ENCODE measurements at regions not wholly inside any gene's neighbourhood (a gene's known extent, or its start where the extent isn't known, plus 50 kb on each side); places are given as distances from the start of the nearest gene placed in this dataset.
A peak's percentile ranks its signal among the peaks of the same experiment; 100 is the strongest.

DNA sequence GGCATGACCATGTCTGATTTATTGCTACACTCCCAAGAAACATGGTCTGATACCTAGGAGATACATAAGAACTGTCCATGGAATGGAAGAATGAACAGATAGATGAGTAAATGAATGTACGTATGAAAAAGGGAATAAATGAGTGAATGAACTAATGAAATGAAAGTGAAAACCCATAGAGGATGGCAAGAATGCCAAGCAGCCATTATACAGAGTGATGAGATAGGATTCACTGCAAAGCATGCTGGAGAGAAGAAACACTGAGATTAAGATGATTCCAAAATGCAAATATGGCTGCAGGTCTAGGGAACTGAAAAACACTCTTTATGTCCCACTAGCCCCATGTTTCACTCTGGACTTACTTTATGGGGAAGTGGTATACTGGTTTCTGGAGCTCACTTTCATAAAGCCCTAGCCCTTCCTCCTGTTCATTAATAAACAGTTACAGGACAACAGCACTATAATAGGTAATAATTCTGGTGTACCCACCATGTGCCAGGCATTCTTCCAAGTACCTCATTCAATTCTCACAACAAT lies 170.3 kb upstream of the RAD23B start:
- no peak for DNase-seq (ENCODE audit: extremely low read depth, low read depth, low spot score)

DNA sequence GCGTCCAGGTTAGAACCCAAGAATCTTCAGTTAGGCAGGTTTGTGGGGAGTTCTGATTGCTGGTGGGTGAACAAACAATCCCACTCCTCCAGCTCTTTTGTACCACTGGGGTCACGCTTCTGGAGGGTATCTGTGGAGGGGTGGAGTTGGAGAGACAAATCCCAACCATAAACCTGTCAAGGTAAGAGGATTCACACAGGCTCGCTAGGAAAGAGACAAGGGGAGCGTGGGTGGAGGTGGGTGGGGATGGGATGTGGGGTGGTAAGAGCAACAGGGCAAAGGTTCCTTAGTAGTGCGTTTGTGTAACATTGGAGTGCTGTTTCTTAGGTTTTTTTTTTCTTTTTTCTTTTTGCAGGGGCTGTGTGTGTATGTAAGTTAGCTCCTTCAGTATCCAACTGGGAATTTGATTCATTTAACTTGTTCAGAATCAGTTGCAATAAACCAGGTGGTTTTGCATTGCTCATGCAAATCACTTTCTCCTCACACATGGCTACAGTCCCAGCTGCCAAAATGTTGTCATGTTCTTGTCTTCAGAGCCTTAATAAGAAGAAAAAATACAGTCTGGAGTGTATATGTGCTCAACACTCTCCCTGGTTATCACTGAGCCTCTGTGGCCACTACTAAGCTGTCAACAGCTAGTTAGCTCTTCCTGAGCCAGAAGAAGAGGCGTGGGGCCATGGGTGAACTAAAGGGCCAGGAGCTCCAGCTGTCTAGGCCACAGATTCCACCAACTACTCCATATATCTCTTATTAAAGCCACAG lies 164.0 kb upstream of the RAD23B start:
- no peak for DNase-seq (ENCODE audit: extremely low read depth, low read depth, low spot score)

DNA sequence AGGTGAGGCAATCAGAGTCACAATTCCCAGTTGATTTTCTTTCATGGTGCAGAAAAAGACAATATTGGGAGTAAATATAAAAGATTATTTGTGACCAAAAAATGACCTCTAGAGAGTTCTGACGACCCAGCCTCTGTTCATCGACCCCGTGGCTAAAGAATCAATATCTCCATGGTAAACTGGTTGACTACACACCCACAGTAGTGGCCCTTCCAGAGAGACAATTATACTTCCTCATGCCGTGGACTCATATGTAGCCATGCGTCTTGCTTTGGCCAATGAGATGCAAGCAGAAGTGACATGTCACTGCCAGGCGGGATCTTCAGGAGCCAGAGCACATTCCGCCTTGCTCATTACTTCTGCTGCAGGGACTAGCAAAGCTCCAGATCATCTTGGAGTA lies 163.3 kb upstream of the RAD23B start:
- DNase-seq (ENCODE audit: extremely low read depth, low read depth, low spot score), result no peak

DNA sequence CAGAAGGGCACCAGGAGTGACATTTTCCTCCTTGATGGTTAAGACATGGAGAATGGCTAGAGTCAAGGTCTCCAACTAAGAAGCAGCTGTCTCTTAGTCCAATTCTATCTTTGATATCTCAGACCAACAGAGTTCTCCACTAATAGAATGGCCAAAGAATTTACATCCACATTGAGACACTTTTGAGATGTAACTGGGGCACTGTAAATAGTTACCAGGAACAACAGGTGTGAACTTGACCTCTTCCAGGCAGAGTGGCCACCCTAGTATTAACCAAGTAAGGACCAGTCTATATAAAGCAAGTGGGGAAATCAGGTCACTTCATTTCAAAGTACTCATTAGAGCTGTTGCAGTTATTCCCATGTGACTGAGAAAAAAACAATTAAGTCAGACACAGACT lies 159.7 kb upstream of the RAD23B start:
- DNase-seq (ENCODE audit: extremely low read depth, low read depth, low spot score), result no peak

DNA sequence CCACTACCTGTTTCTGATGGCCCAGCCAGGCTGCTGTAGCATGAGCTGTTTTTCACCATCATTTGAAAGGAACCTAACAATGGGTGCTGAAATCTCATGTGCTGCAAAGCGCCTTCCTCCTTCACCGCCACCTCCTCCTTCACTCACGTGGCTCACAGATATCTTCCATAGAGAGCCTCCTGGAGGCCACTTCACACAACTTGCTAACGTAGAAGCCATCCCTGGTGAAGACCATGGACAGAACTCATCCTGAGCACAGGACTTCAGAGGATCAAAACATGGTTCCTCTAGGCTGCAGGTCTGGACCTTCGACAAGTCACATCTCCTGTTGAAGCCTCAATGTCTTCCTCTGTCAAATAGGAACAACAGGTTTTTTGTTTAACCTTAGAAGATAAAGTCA lies 155.5 kb upstream of the RAD23B start:
- DNase-seq (ENCODE audit: extremely low read depth, low read depth, low spot score), result no peak

DNA sequence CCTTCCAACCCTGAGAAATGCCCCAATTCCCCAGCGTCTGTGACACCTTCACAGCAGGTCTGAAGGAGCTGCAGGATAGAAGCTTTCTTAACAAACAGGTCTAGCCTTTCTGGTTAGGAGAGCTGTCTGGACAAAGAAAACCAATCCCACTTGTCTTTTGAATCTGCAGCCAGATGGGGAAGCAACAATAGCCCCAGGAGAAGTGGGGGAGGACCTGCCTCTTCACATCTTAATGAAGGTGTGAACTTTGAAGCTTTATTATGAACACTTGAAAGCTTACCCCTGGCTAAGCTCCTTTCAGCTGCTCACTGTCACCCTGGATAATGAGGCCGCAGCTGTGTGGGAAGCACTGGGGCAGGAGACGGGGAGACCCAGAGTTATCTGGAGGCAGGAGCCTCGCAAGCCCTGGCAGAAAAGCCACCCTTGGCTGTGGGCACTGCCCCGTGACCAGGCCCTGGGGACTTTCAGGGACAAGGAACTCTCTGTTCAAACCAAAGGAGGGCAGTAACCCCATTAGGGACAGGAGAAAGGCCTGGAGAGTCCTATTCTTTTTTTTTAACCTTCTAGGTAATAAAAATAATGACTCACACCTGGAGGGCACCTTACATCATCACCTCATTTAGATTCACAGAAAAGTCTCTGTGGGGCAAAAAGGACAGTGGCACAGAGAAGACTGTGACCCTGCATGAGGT lies 151.8 kb upstream of the RAD23B start:
- DNase-seq (ENCODE audit: extremely low read depth, low read depth, low spot score), result no peak

DNA sequence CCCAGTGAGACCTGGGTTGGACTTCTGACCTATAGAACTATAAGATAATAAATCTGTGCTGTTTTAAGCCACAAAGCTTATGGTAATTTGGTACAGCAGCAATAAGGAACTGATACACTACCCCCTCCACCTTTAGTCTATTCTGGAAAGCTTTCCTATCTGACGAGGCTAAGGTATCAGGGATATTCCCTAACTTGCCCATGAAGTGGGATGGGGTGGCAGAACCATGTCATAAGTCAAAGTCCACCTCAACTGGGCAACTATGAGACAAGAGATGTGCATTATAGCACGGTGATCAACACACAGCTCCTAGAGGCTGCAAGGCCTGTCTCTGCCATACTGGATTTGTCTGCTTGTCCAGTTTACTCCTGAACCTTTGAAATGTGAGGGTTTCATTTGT lies 146.8 kb upstream of the RAD23B start:
- no peak for DNase-seq (ENCODE audit: extremely low read depth, low read depth, low spot score)

DNA sequence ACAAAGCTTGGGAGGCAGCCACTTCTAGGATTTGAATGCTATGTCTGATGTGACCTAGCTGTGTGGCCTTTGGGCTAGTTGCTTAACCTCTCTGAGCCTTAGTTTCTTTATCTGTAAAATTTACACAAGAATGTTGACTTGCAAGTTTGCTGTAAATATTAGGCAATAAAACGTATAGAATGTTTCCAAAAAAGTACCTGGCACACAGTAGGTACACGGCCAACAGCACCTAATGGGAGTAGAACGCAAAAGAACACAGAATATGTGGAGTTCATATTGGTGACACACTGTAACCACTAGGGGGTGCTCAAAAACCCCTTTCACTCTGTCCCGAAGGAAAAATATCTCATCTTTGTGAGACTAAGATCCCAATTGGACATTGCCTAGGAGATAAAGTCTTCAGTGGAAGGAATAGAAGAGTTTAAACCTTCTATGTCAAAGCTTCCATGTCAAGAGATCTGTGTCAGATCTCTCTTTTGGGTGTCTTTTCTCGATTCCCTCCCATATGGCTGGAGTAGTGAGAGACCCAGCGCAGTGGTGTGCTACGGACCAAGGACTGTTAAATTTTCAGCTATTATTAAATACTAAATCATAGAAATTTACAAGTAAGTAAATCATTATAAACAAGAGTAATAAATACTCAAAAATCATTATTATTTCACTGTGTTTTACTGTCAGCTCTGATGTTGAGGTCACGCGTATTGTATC lies 145.4 kb upstream of the RAD23B start:
- DNase-seq (ENCODE audit: extremely low read depth, low read depth, low spot score), result peak; percentile 7

DNA sequence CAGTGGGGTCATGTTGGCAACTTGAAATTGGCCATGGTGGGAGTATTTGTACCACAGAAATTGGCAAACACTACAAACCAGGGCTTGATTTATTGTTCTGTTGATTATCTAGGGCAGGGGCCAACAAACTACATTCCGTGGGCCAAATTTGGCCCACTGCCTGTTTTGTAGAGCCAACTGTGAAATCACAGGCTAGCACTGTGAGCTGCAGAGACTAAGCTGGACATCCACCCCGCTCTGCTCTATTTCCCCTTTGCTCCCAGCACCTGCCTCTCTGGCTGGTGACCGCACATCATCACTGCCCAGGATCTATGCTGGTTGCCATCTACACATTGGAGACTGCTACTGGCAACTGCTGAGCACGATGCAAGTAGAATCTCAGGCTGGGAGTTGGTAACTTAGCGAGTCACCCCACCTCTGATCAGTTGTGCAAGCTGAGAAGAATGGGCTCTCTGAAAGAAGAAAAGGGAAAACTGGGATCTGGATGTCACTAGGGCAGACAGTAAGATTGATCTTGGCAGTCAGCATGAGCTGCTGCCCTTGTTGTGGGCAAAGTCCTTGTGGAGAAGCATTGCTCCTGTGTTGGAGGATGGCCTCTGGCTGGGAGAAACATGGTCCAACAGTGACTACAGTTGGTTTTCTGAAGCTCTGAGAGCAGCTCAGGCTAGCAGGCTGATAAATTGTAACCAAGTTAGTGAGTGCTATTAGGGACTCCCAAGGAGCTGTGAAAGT lies 144.7 kb upstream of the RAD23B start:
- DNase-seq (ENCODE audit: extremely low read depth, low read depth, low spot score), result no peak

DNA sequence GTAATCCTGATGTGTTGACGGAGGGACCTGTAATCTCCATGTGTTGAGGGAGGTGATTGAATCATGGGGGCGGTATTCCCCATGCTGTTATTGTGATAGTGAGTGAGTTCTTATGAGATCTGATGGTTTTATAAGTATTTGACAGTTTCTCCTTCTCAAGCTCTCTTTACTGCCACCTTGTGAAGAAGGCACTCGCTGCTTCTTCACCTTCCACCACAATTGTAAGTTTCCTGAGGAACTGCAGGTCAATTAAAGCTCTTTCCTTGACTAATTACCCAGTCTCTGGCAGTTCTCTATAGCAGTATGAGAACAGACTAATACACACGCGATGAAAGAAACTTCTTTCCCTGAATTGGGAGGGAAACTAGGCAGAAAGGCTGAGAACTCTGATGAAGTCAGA lies 141.1 kb upstream of the RAD23B start:
- no peak for DNase-seq (ENCODE audit: extremely low read depth, low read depth, low spot score)

DNA sequence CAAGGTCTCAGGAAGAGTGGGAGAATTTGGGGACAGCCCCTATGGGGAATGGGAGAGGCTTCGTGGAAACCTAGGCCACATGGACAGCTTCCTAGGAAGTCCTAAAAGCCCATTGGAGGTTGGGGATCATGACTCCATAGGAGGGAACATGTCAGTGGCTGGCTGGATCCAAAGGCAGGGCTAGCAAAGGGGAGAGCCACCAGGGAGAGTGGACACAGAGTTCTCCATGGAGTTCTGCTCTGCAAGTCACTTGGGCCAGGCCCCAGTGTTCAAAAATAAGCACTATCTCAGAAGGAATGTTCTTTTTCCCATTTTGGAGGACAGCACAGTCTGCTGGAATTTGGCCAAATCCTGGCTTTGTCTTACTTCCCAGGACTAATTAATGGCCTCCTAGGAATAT lies 140.6 kb upstream of the RAD23B start:
- no peak for DNase-seq (ENCODE audit: extremely low read depth, low read depth, low spot score)

DNA sequence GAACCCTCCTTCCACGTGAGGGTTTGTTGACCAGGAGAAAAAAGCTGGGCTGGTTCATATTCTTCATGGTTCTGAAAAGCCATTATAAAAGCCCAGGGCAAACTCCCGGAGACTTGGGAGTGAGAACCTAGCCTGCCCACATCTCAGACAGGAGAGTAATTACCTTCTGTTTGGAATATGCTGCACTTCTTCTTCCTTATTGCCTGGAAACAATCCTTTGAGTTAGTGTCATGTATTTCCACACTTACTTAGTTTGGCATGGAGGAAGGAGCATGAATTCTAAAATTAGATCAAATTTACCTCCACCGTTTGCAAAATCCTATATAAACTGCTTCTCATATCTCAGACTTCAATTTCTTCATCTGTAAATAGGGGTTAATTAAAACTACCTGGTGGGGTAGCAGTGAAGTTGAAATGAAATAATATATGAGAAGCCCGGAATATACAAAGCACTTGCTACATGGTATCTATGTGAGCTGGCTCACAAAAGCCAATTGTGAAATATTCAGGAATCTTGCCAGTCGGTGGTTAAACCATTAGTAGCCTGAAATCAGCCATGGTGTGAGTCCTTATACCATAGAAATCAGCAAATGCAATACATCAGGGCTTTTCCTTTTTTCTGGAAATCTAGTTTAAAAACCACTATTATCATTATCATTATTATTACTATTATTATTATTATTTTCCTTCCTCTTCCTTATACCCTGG lies 140.0 kb upstream of the RAD23B start:
- DNase-seq (ENCODE audit: extremely low read depth, low read depth, low spot score), result no peak

DNA sequence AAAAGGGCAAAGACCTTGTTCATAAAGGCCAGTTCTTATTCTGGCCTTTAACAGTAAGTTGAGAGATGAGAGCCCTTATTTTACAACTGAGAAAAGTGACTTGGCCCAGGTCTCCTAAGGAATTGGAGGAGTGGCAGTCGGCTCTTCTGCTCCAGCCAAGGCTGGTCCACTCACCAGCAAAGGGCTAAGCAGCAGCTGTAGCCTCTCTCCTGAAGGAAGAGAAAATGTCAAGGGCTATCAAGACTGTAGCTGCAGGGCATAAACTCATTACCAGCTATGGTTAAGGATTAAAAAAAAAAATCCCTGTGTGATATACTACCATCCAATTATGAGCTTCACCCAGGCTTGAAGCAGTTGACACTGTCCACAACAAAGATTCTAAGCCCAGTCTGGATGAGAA lies 138.6 kb upstream of the RAD23B start:
- no peak for DNase-seq (ENCODE audit: extremely low read depth, low read depth, low spot score)

DNA sequence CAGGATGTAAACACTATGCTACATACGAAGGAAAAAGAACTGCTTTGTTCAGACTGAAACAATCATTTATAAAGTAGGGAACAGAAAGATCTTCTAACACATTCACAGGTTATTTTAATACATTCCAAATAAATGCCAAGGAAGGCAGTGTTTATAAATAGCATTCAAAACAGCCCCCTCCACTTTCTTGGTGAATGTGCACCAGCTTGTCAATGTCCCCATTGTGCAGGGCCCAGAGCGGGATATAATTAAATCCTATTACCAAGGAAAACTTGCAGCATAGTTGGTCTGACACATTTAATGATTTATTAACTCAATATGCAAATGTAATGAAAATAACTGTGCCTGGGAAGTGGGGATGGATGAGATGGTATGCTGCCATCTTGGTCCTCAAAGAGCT lies 135.9 kb upstream of the RAD23B start:
- DNase-seq (ENCODE audit: extremely low read depth, low read depth, low spot score), result no peak

DNA sequence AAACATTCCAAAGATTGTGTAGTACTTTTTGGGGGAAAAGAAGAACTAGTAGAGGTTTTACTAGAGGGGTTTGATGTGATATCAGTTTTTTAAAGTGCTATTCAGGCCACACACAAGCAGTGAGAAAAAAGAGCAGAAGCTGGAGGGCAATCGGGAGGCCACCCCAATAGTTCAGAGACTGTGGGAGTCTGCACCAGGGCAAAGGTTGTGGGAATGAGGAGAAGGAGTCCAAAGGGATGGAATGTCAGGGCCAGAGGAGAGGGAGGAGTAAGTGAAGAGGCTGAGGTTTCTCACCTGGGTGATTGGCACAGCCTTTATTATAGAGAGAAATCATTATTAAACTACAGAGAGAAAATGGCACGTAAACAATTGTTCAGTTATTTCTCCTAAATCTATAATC lies 134.9 kb upstream of the RAD23B start:
- DNase-seq (ENCODE audit: extremely low read depth, low read depth, low spot score), result no peak

DNA sequence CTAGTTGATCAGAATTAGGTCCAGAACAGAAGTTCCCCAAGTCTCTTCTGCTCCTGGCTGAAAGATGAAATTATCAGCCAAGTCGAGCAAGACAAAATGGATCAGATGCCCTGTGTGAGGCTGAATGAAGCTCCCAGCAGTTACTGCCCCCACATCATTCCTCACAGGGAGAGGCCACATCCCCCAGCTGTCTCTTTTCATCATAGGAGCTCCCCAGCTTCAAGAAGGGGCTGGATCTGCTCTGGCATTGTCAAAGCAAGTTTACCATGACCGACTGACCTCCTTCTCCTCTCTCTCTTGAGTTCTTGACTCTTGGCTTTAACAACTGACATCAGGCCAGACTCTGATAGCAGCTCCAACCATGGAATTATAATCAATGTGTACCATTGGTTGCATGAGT lies 133.3 kb upstream of the RAD23B start:
- DNase-seq (ENCODE audit: extremely low read depth, low read depth, low spot score), result no peak

DNA sequence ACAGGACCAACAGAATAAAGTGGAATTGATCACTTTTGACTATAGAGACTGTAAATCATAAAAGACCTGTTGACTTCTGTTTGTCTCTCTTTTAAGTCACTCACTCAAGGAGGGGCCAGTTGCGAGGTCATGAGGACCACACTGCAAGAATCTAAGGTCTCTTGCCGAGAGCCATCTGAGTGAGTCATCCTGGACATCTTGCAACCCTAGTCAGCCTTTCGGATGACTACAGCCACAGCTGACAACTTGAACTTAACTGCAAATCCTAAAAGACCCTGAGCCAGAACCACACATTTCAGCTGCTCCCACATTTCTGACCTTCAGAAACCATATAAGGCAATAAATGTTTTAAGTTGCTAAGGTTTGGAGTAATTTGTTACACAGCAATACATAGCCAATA lies 129.7 kb upstream of the RAD23B start:
- no peak for DNase-seq (ENCODE audit: extremely low read depth, low read depth, low spot score)

DNA sequence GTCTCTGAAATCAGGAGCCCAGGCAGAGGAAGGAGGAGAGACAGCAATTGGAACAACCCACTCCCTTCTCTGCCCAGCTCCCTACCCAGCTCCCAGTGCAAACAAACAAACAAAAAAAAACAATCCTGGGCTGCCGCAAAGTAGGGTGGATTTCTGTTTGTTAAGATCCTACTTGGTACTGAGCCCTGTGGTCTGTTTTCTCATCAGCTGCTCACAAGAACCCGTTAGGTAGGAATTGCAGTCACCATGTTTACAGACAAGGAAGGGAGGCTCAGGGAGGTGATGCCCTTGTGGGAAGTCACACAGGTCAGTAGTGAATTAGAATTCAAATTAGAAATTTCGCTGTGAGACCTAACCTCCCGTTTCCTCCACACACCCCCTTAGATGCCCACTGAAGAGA lies 128.8 kb upstream of the RAD23B start:
- no peak for DNase-seq (ENCODE audit: extremely low read depth, low read depth, low spot score)

DNA sequence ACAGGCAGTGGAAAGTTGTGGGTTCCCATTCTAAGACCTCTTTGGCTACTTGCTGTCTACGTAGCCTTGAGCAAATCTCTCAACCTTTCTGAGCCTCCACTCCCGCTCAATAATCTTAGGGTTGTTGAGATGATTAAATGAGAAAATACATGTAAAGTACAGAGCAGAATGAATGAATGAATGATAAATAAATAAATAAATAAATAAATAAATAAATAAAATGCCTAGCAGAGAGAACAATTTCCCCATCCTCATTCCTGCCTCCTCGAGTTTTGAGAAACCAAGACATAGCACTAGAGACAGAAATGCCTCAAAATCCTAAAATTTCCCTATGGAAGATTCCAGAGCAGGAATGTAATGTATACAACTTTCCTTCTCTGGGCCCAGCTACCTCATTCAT lies 128.3 kb upstream of the RAD23B start:
- no peak for DNase-seq (ENCODE audit: extremely low read depth, low read depth, low spot score)

DNA sequence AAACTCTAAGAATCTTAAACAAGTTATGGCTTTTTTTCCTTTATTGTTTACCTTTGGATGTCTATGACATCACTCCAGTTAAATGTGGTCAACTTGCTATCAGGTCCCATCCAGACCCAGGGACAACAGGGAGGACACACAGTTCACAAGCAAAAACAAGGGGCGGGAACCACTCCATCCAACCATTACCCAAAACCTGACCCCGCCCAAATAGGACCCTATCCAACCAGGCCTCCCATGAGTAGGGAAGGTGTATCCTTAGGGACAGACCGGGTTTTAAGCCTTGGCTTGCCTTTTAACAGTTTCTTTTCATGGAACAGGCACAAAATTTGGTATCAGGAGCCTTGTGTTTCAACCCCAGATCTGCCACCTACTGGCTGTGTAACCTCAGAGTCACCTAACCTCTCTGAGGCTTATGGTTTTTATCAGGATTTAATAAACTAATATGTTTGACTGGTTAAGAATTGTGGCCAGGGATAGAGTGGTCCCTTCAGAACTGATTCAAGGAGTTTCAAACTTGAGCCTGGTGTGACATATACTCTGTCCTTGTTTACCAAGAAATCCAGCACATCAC lies 127.7 kb upstream of the RAD23B start:
- no peak for DNase-seq (ENCODE audit: extremely low read depth, low read depth, low spot score)
